PFSK-1 (cell line): ENCODE measurements at regions not wholly inside any gene's neighbourhood (a gene's known extent, or its start where the extent isn't known, plus 50 kb on each side); places are given as distances from the start of the nearest gene placed in this dataset.

Source experiments
- POLR2AphosphoS5 ChIP-seq: IDR thresholded peaks from 2 replicates; pipeline ENCODE4 v1.6.1; 2012; ENCODE audit warnings: low read depth, mild to moderate bottlenecking, control low read depth, low read length, moderate library complexity
- REST ChIP-seq, 2 experiments: IDR thresholded peaks; 2 replicates each; pipeline versions ENCODE4 v1.6.1 to v1.8.0; 2011 to 2012; ENCODE audit warnings: low read depth in 2 of 2, low read length in 2 of 2, control low read depth in 1 of 2, inconsistent platforms in 1 of 2, mild to moderate bottlenecking in 1 of 2, moderate library complexity in 1 of 2; ENCODE audit not compliant: insufficient read depth in 1 of 2
- SIN3A ChIP-seq: IDR thresholded peaks from 2 replicates; pipeline ENCODE4 v1.6.1; 2012; ENCODE audit warnings: mild to moderate bottlenecking, low read length, moderate library complexity, borderline replicate concordance; ENCODE audit not compliant: insufficient read depth

GRCh38 chr11:122486793-122487495, 168.6 kb upstream of the UBASH3B start:
- TF ChIP-seq REST (IDR thresholded peaks at IDR 0.05; ENCODE audit: insufficient read depth in 1 of 2, low read depth in 2 of 2, low read length in 2 of 2) (no peak), POLR2AphosphoS5 (no peak), SIN3A (no peak)
